ENCODE measurements at regions not wholly inside any gene's neighbourhood (a gene's known extent, or its start where the extent isn't known, plus 50 kb on each side); places are given as distances from the start of the nearest gene placed in this dataset.
A peak's percentile ranks its signal among the peaks of the same experiment; 100 is the strongest.
"Not testable (repeated sequence)": the region's sequence is repeated elsewhere in the genome, so short reads cannot be mapped to it uniquely, and the experiment has no call there.

- no peak for DNase-seq
Observed at GRCh38 chr20:52049001-52049731, 142.4 kb downstream of the ZFP64 start.

GRCh38 chr20:52047811-52048764 is 143.5 kb downstream of the ZFP64 start:
- DNase-seq, result peak; percentile 57

DNA sequence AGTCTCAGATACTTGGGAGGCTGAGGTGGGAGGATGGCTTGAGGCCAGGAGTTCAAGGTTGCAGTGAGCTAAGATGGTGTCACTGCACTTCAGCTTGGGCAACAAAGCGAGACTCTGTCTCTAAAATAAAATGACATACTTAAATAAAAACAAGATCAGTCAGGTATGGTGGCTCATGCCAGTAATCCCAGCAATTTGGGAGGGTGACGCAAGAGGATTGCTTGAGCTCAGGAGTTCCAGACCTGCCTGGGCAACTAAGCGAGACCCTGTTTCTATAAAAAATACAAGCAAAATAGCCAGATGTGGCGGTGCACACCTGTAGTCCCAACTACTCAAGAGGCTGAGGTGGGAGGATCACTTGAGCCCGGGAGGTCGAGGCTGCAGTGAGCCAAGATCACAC is 149.6 kb downstream of the ZFP64 start:
- no peak for DNase-seq

DNA sequence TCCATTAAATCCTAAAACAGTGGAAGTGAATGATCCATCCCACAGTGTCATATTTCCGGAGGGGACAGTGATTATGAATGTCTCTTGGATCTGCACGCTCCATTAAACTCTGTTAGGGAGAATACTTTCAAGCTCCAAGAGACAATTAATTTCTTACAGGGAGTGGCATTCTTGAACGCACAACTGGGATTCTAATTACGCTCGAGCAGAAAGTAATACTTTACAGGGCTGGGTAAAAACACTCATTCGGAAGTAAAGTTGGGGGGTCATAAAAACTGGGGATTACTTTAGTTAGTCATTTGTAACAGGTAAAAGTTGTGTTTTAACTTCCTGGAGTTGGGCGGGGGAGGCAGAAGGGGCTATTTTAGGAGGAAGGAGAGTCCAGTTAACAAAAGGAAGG is 151.8 kb downstream of the ZFP64 start:
- no peak for DNase-seq

GRCh38 chr20:52038632-52039031 is 152.9 kb downstream of the ZFP64 start:
- DNase-seq, result not testable (repeated sequence)

- no peak for DNase-seq
Observed at GRCh38 chr20:52037370-52037769, 154.2 kb downstream of the ZFP64 start.

- DNase-seq, result no peak
Observed at GRCh38 chr20:52035977-52036376, 155.6 kb downstream of the ZFP64 start.

- DNase-seq, result no peak
Observed at GRCh38 chr20:52035498-52035897, 156.1 kb downstream of the ZFP64 start.

DNA sequence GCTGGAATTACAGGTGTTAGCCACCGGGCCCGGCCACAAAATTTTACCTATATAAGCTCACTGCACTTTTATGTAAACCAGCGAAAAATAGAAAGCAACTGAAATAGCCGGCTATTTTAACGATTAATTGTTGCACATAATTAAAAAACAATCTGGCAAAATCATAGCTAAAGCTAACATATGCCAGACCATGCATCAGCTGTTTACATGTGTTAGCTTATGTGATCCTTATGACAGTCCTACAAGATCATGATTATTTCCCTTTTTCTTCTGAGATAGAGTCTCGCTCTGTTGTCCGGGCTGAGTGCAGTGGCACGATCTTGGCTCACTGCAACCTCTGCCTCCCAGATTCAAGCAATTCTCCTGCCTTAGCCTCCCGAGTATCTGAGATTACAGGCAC is 157.0 kb downstream of the ZFP64 start:
- DNase-seq, result no peak

- no peak for DNase-seq
Observed at GRCh38 chr20:52033313-52033712, 158.3 kb downstream of the ZFP64 start.

GRCh38 chr20:52032304-52032683 is 159.3 kb downstream of the ZFP64 start:
- DNase-seq, result not testable (repeated sequence)

GRCh38 chr20:52031563-52032303 is 159.8 kb downstream of the ZFP64 start:
- no peak for DNase-seq

DNA sequence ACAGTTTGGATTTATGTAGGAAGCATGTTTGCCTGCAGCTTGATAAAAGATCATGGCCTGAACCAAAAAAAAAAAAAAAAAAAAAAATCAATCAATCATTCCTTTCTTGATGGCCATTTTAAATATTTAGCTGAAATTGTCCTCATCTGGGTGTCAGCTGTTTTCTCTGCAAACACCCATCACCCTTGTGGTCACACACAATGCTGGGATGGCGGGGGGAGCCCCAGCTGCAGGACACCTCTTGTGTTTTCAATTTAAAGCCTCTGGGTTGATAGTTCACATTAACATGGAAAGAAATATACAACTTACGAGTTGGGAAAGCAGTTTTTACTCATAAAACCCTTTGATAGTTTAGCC is 160.4 kb downstream of the ZFP64 start:
- no peak for DNase-seq

DNA sequence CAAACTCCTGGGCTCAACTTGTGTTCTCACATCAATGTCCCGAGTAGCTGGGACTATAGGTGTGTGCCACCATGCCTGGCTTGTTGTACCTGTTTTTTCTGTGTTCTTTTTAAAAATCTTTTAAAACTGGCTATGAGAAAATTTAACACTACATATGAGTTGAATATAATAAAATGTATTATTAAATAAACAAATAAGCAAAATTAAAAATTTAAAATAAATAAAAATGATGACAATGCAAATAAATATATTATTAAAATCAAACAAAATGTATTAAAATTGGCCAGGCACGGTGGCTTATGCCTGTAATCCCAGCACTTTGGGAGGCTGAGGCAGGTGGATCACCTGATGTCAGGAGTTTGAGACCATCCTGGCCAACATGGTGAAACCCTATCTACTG is 162.4 kb downstream of the ZFP64 start:
- DNase-seq, result not testable (repeated sequence)

- no peak for DNase-seq
Observed at GRCh38 chr20:52025938-52026337, 165.6 kb downstream of the ZFP64 start.

DNA sequence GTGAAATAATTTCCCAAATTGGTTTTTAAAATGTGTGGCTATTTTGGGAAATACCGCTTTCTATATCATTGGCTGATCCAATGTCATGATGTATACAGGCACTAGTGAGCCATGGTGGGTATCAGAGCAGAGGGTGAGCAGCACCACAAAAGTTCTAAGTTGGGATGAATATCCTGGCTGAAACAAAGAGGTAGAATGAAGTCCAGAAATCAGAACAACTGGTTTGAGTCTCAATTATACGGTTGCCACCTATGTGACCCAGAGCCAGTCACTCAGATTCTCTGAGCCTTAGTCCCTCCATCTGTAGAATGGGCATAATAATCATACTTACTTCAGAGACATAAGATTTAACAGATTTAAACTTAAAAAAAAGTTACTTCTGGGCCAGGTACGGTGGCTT is 172.3 kb downstream of the ZFP64 start:
- no peak for DNase-seq

- DNase-seq, result no peak
Observed at GRCh38 chr20:52017669-52018317, 173.8 kb downstream of the ZFP64 start.

DNA sequence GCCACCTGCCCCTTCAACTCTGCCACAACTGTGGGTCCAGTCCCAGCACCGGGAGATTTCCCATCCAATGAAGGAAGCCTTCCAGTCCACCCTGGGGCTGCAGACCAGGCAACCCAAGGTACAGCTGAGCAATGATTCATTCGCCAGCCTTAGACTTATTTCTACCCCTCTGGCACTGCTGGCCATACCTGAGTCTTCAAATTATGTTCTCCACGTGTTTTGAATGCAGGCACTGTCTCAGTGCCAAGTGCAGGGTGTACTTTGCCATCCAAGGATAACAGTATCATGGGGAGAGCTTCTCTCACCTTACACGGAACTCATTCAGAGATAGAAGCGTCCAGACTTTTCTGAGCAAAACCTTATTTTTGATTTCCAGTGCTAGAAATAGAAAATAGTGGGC is 175.6 kb downstream of the ZFP64 start:
- no peak for DNase-seq

- no peak for DNase-seq
Observed at GRCh38 chr20:52015155-52015554, 176.4 kb downstream of the ZFP64 start.

DNA sequence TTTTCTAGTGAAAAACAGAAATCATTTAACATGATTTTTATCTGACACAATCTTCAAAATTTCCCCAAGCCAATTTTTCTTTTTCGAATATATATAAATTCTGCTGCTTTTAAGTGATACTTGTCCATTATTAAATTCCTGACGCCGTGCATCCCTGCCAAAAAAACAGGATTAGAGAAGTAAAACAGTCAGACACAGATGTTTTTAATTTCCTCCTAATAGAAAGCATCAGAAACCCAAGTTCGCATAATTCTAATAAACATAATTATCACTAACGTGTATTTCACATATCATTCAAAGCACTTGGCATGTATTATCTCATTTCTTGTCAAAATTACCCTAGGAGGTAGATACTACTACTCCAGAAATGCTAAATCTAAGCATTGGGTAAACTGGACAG is 179.5 kb downstream of the ZFP64 start:
- DNase-seq, result no peak

- no peak for DNase-seq
Observed at GRCh38 chr20:52011093-52011492, 180.5 kb downstream of the ZFP64 start.

DNA sequence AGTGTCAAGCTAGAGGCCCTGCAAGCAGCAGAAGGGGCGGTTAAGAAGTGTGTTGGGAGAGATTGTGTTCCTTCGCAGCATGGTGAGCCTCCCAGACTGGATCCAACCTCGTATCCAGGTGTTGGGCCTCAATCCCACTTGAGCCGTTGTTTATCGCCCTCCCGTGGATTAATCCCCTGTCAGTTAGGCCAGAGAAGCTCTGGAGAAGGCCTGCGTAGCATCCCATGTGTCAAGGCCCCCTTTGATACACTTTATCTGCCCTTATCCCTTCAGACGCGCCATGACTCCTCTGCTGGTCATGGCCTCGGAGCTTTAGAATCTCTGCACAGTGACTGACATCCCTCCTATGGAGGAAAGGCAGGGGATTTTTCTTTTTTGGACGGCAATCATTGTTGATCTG is 181.0 kb downstream of the ZFP64 start:
- no peak for DNase-seq

DNA sequence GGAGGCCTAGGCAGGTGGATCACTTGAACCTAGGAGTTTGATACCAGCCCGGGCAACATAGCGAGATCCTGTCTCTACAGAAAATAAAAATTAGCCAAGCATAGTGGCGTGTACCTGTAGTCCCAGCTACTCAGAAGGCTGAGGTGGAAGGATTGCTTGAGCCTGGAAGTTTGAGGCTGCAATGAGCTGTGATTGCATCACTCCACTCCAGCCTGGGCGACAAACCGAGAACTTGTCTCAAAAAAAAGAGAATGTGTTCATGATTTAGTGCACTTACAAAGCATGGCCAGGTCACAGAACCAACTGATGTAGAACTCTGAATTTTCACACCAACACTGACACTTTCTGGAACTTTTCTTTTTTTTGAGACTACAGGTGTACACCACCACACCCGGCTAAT is 182.7 kb downstream of the ZFP64 start:
- DNase-seq, result no peak
